GM12878 (cell line): ENCODE measurements at regions not wholly inside any gene's neighbourhood (a gene's known extent, or its start where the extent isn't known, plus 50 kb on each side); places are given as distances from the start of the nearest gene placed in this dataset.

Experiments
- ATAC-seq: fragments of 200-7000 bp; cut with Tn5 transposase; 3 replicates; pipeline ENCODE4 v1.9.1; 2020; ENCODE audit warnings: mild to moderate bottlenecking, moderate library complexity
- BruUV-seq: library from RNA; stranded (reverse); fragments of 400-500 nt; replicated peaks from 2 replicates; lab custom pipeline; 2021; lab: Mats Ljungman, UMichigan
- CTCF ChIA-PET: fragments of 300-600 bp; sonication (Branson Sonifier 250); formaldehyde crosslinking; extraction: SDS; loops from one replicate; lab custom pipeline; 2021; ENCODE audit warnings: inconsistent platforms; lab: Yijun Ruan, JAX
- POLR2A ChIA-PET: fragments of 350-600 bp; formaldehyde crosslinking; extraction: SDS; loops from one replicate; lab custom pipeline; 2021; ENCODE audit warnings: inconsistent platforms; lab: Charles Lee
- RAD21 ChIA-PET: fragments of 300-600 bp; sonication (Branson Sonifier 250); formaldehyde crosslinking; loops from one replicate; lab custom pipeline; 2023; ENCODE audit warnings: antibody characterized with exemption; ENCODE audit not compliant: unreplicated experiment; lab: Charles Lee
- SMC1A ChIA-PET: fragments of 300-600 bp; sonication (Branson Sonifier 250); formaldehyde crosslinking; loops from one replicate; lab custom pipeline; 2023; ENCODE audit not compliant: unreplicated experiment, uncharacterized antibody; lab: Charles Lee
- DNase-seq: peaks from one replicate; pipeline ENCODE4 v3.0.0-alpha.2; 2011; ENCODE audit warnings: low read depth, low spot score
- FAIRE-seq: peaks from 3 replicates; lab custom pipeline; 2011; peaks lifted over from hg19 to GRCh38; lab: Jason Lieb, UNC
- H2AFZ ChIP-seq: 2 replicates; pipeline ENCODE4 v1.6.0; 2011; ENCODE audit warnings: low read depth, low read length, control low read depth; ENCODE audit not compliant: control insufficient read depth
- H3K27ac ChIP-seq: 2 replicates; pipeline ENCODE4 v1.5.1; 2011; ENCODE audit warnings: control low read depth; ENCODE audit not compliant: control insufficient read depth, insufficient read depth
- H3K27me3 ChIP-seq, 2 experiments: replicated peaks in 1 of 2; 2 replicates each; pipeline versions ENCODE4 v1.6.0 to v1.6.1; 2011; ENCODE audit warnings: low read length in 1 of 2; ENCODE audit not compliant: control insufficient read depth in 2 of 2, insufficient read depth in 2 of 2
- H3K36me3 ChIP-seq, 2 experiments: 2 replicates each; pipeline ENCODE4 v1.5.1; 2011; ENCODE audit warnings: low read length in 1 of 2; ENCODE audit not compliant: control insufficient read depth in 2 of 2, insufficient read depth in 2 of 2
- H3K4me1 ChIP-seq: 2 replicates; pipeline ENCODE4 v1.6.1; 2011; ENCODE audit warnings: mild to moderate bottlenecking, low read length, moderate library complexity, mixed read lengths; ENCODE audit not compliant: control insufficient read depth, insufficient read depth
- H3K4me2 ChIP-seq: 2 replicates; pipeline ENCODE4 v1.6.0; 2011; ENCODE audit warnings: control low read depth; ENCODE audit not compliant: control insufficient read depth, insufficient read depth
- H3K4me3 ChIP-seq: fragments of 200-600 bp; sonication (generic); 2 replicates; pipeline ENCODE4 v1.5.1; 2016
- H3K79me2 ChIP-seq: 2 replicates; pipeline ENCODE4 v1.6.0; 2011; ENCODE audit warnings: low read length; ENCODE audit not compliant: control insufficient read depth, insufficient read depth
- H3K9ac ChIP-seq: 2 replicates; pipeline ENCODE4 v1.8.0; 2011; ENCODE audit warnings: low read length, control low read depth, mixed read lengths; ENCODE audit not compliant: control insufficient read depth, insufficient read depth
- H3K9me3 ChIP-seq: replicated peaks from 3 replicates; pipeline ENCODE4 v1.5.1; 2011; ENCODE audit warnings: mild to moderate bottlenecking, low read length; ENCODE audit not compliant: control insufficient read depth, insufficient read depth
- H4K20me1 ChIP-seq: 2 replicates; pipeline ENCODE4 v1.6.0; 2011; ENCODE audit not compliant: control insufficient read depth, insufficient read depth
- CBX5 ChIP-seq: sonication (generic); IDR thresholded peaks from 2 replicates; pipeline ENCODE4 v1.6.1; 2016; ENCODE audit warnings: low read depth, moderate library complexity, mild to moderate bottlenecking, inconsistent platforms
- CEBPZ ChIP-seq: fragments of 150-350 bp; IDR thresholded peaks from 2 replicates; pipeline ENCODE4 v1.6.1; 2016; ENCODE audit warnings: low read depth, low read length
- CHD1 ChIP-seq: IDR thresholded peaks from 2 replicates; pipeline ENCODE4 v1.6.1; 2012; ENCODE audit warnings: low read depth, low read length, improper control_type of control experiment
- FOXK2 ChIP-seq: fragments of 450-650 bp; IDR thresholded peaks from 2 replicates; pipeline ENCODE4 v1.6.1; 2017; ENCODE audit warnings: mild to moderate bottlenecking, moderate library complexity
- KDM1A ChIP-seq: fragments of 200-600 bp; sonication (generic); IDR thresholded peaks from 2 replicates; pipeline ENCODE4 v1.6.1; 2016; ENCODE audit warnings: borderline replicate concordance
- MEF2A ChIP-seq: IDR thresholded peaks from 2 replicates; pipeline ENCODE4 v1.6.1; 2011; ENCODE audit warnings: low read depth, mild to moderate bottlenecking, low read length, moderate library complexity; ENCODE audit not compliant: insufficient read depth
- NFXL1 ChIP-seq: fragments of 450-650 bp; IDR thresholded peaks from 2 replicates; pipeline ENCODE4 v1.6.1; 2017; ENCODE audit warnings: antibody characterized with exemption, mild to moderate bottlenecking, borderline replicate concordance
- SREBF1 ChIP-seq: IDR thresholded peaks from 2 replicates; pipeline ENCODE4 v1.6.1; 2012; ENCODE audit warnings: mild to moderate bottlenecking, low read length
- STAT3 ChIP-seq: IDR thresholded peaks from 2 replicates; pipeline ENCODE4 v1.6.1; 2011; ENCODE audit warnings: low read depth, low read length, improper control_type of control experiment
- ZBTB40 ChIP-seq: fragments of 450-650 bp; IDR thresholded peaks from 2 replicates; pipeline ENCODE4 v1.6.1; 2016; ENCODE audit warnings: mild to moderate bottlenecking, moderate library complexity, borderline replicate concordance
- ZNF24 ChIP-seq: fragments of 450-650 bp; IDR thresholded peaks from 2 replicates; pipeline ENCODE4 v1.6.1; 2017; ENCODE audit warnings: antibody characterized with exemption, mild to moderate bottlenecking
- ZNF384 ChIP-seq: IDR thresholded peaks from 2 replicates; pipeline ENCODE4 v1.6.1; 2012; ENCODE audit warnings: low read depth, mild to moderate bottlenecking, low read length, improper control_type of control experiment, borderline replicate concordance
- WGBS: methylation state at CpG from one replicate; pipeline ENCODE4 v1.1.6; 2016; ENCODE audit warnings: low lambda C conversion rate; ENCODE audit not compliant: insufficient replicate concordance, insufficient coverage; ENCODE audit errors: missing lambda C conversion rate; 5-methylcytosine and 5-hydroxymethylcytosine counted together
- in situ Hi-C: fragments of 300-500 bp; cut with MboI; formaldehyde crosslinking; loops from 9 replicates; pipeline ENCODE4 v1.14.3; 2018; ENCODE audit warnings: mixed read lengths
- intact Hi-C: fragments of 100-400 bp; cut with micrococcal nuclease; formaldehyde crosslinking; loops from one replicate; pipeline ENCODE4 v1.14.2; 2022; ENCODE audit not compliant: unreplicated experiment

GRCh38 chr5:124614836-124615385 is 131.5 kb downstream of the ZNF608 start:
- ATAC-seq (no peak), FAIRE-seq (no peak), DNase-seq (no peak)
- Histone ChIP-seq H3K4me3 (no peak overlapping the region), H3K79me2 (no peaks in the 10 kb centered on the region), H3K27me3 (no peaks in the 10 kb centered on the region), H3K4me1 (no peaks in the 10 kb centered on the region), H3K27ac (no peak overlapping the region), H3K9ac (no peak overlapping the region), H3K9me3 (no peaks in the 10 kb centered on the region; the same call in 2 of the 3 replicates), H3K4me2 (no peak overlapping the region), H3K36me3 (no peaks in the 10 kb centered on the region), H2AFZ (no peak overlapping the region), H4K20me1 (no peaks in the 10 kb centered on the region)
- POLR2A ChIA-PET: interaction anchor here (0.5 kb wide), 1 partner anchor 132 kb away, joined by 3 read pairs; the partner anchor contains the start of gene ZNF608
- CTCF ChIA-PET: no interaction called here
- RAD21 ChIA-PET: no interaction called here
- no peak for TF ChIP-seq ZNF384
- TF ChIP-seq FOXK2: no peak
- TF ChIP-seq CHD1: no peak
- no peak for TF ChIP-seq KDM1A
- TF ChIP-seq CBX5: no peak
- no peak for TF ChIP-seq ZNF24
- no peak for TF ChIP-seq ZBTB40
- TF ChIP-seq CEBPZ: no peak
- TF ChIP-seq STAT3: no peak
- TF ChIP-seq NFXL1: no peak
- no peak for TF ChIP-seq MEF2A
- TF ChIP-seq SREBF1: no peak
- in situ Hi-C loops: no loop called here
- SMC1A ChIA-PET: interaction anchor here (1.2 to 1.4 kb wide), 2 partner anchors 11 to 29 kb away, joined by 3 to 5 read pairs; no protein-coding TSS in a partner anchor
- intact Hi-C loops: no loop called here
- no TSS peak for BruUV-seq
- 0% methylated on average over 2 of the region's 2 CpGs for WGBS
